Lung (tissue), 11 donors: ENCODE measurements at regions not wholly inside any gene's neighbourhood (a gene's known extent, or its start where the extent isn't known, plus 50 kb on each side); places are given as distances from the start of the nearest gene placed in this dataset.

Experiments used
- ATAC-seq: fragments of 200-7000 bp; cut with Tn5 transposase; one replicate; pipeline ENCODE4 v1.9.1; 2020; ENCODE audit warnings: moderate number of reproducible peaks; ENCODE audit not compliant: insufficient read depth, low FRiP score
- DNase-seq, 3 donors: peaks; one replicate each; pipeline ENCODE4 v3.0.0-alpha.2; 2013 to 2017
- H3K27ac ChIP-seq, 2 donors: one replicate each; pipeline ENCODE4 v1.5.1; 2013; ENCODE audit warnings: mild to moderate bottlenecking in 2 of 2, moderate library complexity in 2 of 2, control low read depth in 1 of 2, inconsistent platforms in 1 of 2, low read depth in 1 of 2, low read length in 1 of 2
- H3K27me3 ChIP-seq, 3 donors: one replicate each; pipeline ENCODE4 v1.5.1; 2013; ENCODE audit warnings: low read length in 2 of 3; ENCODE audit not compliant: control insufficient read depth in 3 of 3, insufficient read depth in 3 of 3
- H3K36me3 ChIP-seq, 4 donors: one replicate each; pipeline ENCODE4 v1.5.1; 2013; ENCODE audit warnings: low read length in 4 of 4, mild to moderate bottlenecking in 1 of 4, moderate library complexity in 1 of 4; ENCODE audit not compliant: control insufficient read depth in 4 of 4, insufficient read depth in 4 of 4
- H3K4me1 ChIP-seq, 5 donors: one replicate each; pipeline ENCODE4 v1.5.1; 2013; ENCODE audit warnings: low read length in 5 of 5, mild to moderate bottlenecking in 2 of 5, moderate library complexity in 1 of 5; ENCODE audit not compliant: control insufficient read depth in 5 of 5, insufficient read depth in 5 of 5
- H3K4me3 ChIP-seq: one replicate; pipeline ENCODE4 v1.5.1; 2013; ENCODE audit warnings: mild to moderate bottlenecking, control low read depth, moderate library complexity
- H3K9ac ChIP-seq, 2 donors: one replicate each; pipeline ENCODE4 v1.5.1; 2013; ENCODE audit warnings: low read length in 2 of 2, control low read depth in 1 of 2; ENCODE audit not compliant: insufficient read depth in 1 of 2
- H3K9me3 ChIP-seq, 4 donors: one replicate each; pipeline ENCODE4 v1.5.1; 2013; ENCODE audit warnings: low read length in 3 of 4, mild to moderate bottlenecking in 1 of 4, moderate library complexity in 1 of 4; ENCODE audit not compliant: control insufficient read depth in 4 of 4, insufficient read depth in 3 of 4
- CTCF ChIP-seq: IDR thresholded peaks from 2 replicates; pipeline ENCODE4 v1.5.1; 2012; ENCODE audit warnings: mild to moderate bottlenecking; ENCODE audit errors: control extremely low read depth, extremely low read depth
- WGBS, 2 donors: extraction: QIAGEN DNeasy Blood & Tissue Kit; methylation state at CpG; one replicate each; pipeline ENCODE4 v1.1.7; 2013; 5-methylcytosine and 5-hydroxymethylcytosine counted together
- donor health status: control.
- donor health status: control.
- donor health status: Bipolar disorder and iron deficiency.
- donor health status: healthy.
- donor health status: DM: yes; HTN: yes; CAD: no.

- WGBS, 2 donors = 79 to 84% methylated on average over 4 of the region's 4 CpGs
- no peaks in the 10 kb centered on the region for H3K36me3 ChIP-seq
- H3K27ac ChIP-seq = no peak overlapping the region
- no peaks in the 10 kb centered on the region for H3K4me1 ChIP-seq
- DNase-seq (no peak), ATAC-seq (no peak)
- H3K27me3 ChIP-seq = no peaks in the 10 kb centered on the region
- H3K9ac ChIP-seq = no peak overlapping the region
- no peak for TF ChIP-seq CTCF
- no peaks in the 10 kb centered on the region for H3K9me3 ChIP-seq
- no peak overlapping the region for H3K4me3 ChIP-seq
These were observed 428.5 kb downstream of the NUP35 start for GRCh38 chr2:183552716-183553115.

- no peaks in the 10 kb centered on the region for H3K36me3 ChIP-seq
- H3K4me1 ChIP-seq = no peaks in the 10 kb centered on the region
- H3K27me3 ChIP-seq = no peaks in the 10 kb centered on the region
- H3K27ac ChIP-seq = no peak overlapping the region
- DNase-seq (no peak), ATAC-seq (no peak)
- no peak for TF ChIP-seq CTCF
- H3K9ac ChIP-seq = no peak overlapping the region
- H3K4me3 ChIP-seq = no peak overlapping the region
- H3K9me3 ChIP-seq = no peaks in the 10 kb centered on the region
These were observed 440.5 kb downstream of the NUP35 start for GRCh38 chr2:183564726-183565125.

- TF ChIP-seq CTCF = no peak
These were observed 451.2 kb downstream of the NUP35 start for GRCh38 chr2:183575481-183575880.

GRCh38 chr2:183579686-183580085, 455.4 kb downstream of the NUP35 start:
- 61 to 79% methylated on average over 5 of the region's 5 CpGs for WGBS, 2 donors
- no peak overlapping the region for H3K27ac ChIP-seq
- DNase-seq (no peak), ATAC-seq (no peak)
- no peaks in the 10 kb centered on the region for H3K4me1 ChIP-seq
- H3K9me3 ChIP-seq = no peaks in the 10 kb centered on the region
- no peak for TF ChIP-seq CTCF
- H3K27me3 ChIP-seq = no peaks in the 10 kb centered on the region
- no peaks in the 10 kb centered on the region for H3K36me3 ChIP-seq
- H3K9ac ChIP-seq = no peak overlapping the region
- no peak overlapping the region for H3K4me3 ChIP-seq

More at GRCh38 chr2:183575481-183575880, 451.2 kb downstream of the NUP35 start:
- Histone ChIP-seq H3K27ac (no peak overlapping the region), H3K27me3 (no peaks in the 10 kb centered on the region), H3K9ac (no peak overlapping the region), H3K4me1 (no peaks in the 10 kb centered on the region), H3K4me3 (no peak overlapping the region), H3K36me3 (no peaks in the 10 kb centered on the region), H3K9me3 (peaks cover 0 to 4% (median 0%) of the 10 kb centered on the region in 4 donors)
- 72 to 80% methylated on average over 2 of the region's 2 CpGs for WGBS, 2 donors
- DNase-seq (no peak), ATAC-seq (no peak)
